Aorta (tissue), 5 donors: ENCODE measurements at regions not wholly inside any gene's neighbourhood (a gene's known extent, or its start where the extent isn't known, plus 50 kb on each side); places are given as distances from the start of the nearest gene placed in this dataset.

Experiments
- ATAC-seq: fragments of 200-7000 bp; cut with Tn5 transposase; one replicate; pipeline ENCODE4 v1.9.1; 2022; ENCODE audit warnings: moderate library complexity; ENCODE audit not compliant: low FRiP score
- DNase-seq, 2 donors: peaks; one replicate each; pipeline ENCODE4 v3.0.0-alpha.2; 2020
- H3K27ac ChIP-seq, 2 donors: one replicate each; pipeline ENCODE4 v1.5.1; 2013; ENCODE audit warnings: low read length in 2 of 2, mild to moderate bottlenecking in 2 of 2, moderate library complexity in 2 of 2, control low read depth in 1 of 2, inconsistent platforms in 1 of 2, low read depth in 1 of 2
- H3K27me3 ChIP-seq, 2 donors: one replicate each; pipeline ENCODE4 v1.6.1; 2013; ENCODE audit warnings: control low read depth in 1 of 2, low read length in 1 of 2, mild to moderate bottlenecking in 1 of 2, moderate library complexity in 1 of 2; ENCODE audit not compliant: insufficient read depth in 2 of 2, control insufficient read depth in 1 of 2
- H3K36me3 ChIP-seq, 2 donors: one replicate each; pipeline ENCODE4 v1.6.1; 2013; ENCODE audit warnings: control low read depth in 1 of 2, low read length in 1 of 2, mild to moderate bottlenecking in 1 of 2; ENCODE audit not compliant: insufficient read depth in 2 of 2, control insufficient read depth in 1 of 2
- H3K4me1 ChIP-seq, 2 donors: one replicate each; pipeline ENCODE4 v1.6.1; 2013; ENCODE audit warnings: low read length in 2 of 2, control low read depth in 1 of 2, mild to moderate bottlenecking in 1 of 2, moderate library complexity in 1 of 2; ENCODE audit not compliant: insufficient read depth in 2 of 2, control insufficient read depth in 1 of 2
- H3K4me3 ChIP-seq, 2 donors: one replicate each; pipeline ENCODE4 v1.5.1; 2013; ENCODE audit warnings: low read length in 2 of 2, control low read depth in 1 of 2, mild to moderate bottlenecking in 1 of 2
- H3K9me3 ChIP-seq: one replicate; pipeline ENCODE4 v1.6.1; 2013; ENCODE audit warnings: mild to moderate bottlenecking, low read length; ENCODE audit not compliant: control insufficient read depth
- WGBS, 2 donors: extraction: QIAGEN DNeasy Blood & Tissue Kit; methylation state at CpG; one replicate each; pipeline ENCODE4 v1.1.7; 2013; 5-methylcytosine and 5-hydroxymethylcytosine counted together
- intact Hi-C, 2 donors: fragments of 100-400 bp; cut with DNase I; formaldehyde crosslinking; loops; one replicate each; pipeline versions ENCODE4 v1.14.2 to v1.15.0; 2022
- donor health status: healthy with polysubstance abuse.
- donor health status: Bipolar disorder and iron deficiency.
- donor health status: DM: no; HTN: no; CAD: no.
- donor health status: DM: no; HTN: no; CAD: no.
- donor health status: DM: yes; HTN: yes; CAD: no.

DNA sequence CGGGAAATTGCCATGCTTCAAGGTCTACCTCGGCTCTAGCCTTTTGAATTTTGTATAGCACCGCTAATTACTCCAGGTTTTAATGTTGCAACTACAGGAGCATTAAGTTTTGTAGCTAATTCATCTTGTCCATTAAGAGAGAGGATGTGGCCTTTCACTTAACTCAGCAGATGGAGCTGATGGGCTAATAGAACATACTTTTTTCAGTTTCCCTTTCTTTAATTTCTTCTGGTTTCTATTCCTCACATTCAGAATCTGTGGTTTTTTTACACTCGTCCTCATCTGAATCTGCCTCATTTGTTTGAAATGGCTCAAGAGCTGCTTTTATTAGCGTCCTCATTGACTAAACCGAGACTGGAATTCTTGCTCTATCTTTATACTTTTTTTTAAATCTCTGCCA is 2085.7 kb upstream of the C9orf72 start:
- intact Hi-C loops, result no loop called here
- peaks cover 1% of the 10 kb centered on the region for H3K9me3 ChIP-seq
- ATAC-seq (no peak), DNase-seq (no peak)
- no peaks in the 10 kb centered on the region for H3K36me3 ChIP-seq
- H3K4me1 ChIP-seq, result no peaks in the 10 kb centered on the region
- H3K27me3 ChIP-seq, result no peaks in the 10 kb centered on the region
- H3K27ac ChIP-seq, result no peak overlapping the region
- 48 to 49% methylated on average over 6 of the region's 6 CpGs for WGBS, 2 donors
- no peak overlapping the region for H3K4me3 ChIP-seq

DNA sequence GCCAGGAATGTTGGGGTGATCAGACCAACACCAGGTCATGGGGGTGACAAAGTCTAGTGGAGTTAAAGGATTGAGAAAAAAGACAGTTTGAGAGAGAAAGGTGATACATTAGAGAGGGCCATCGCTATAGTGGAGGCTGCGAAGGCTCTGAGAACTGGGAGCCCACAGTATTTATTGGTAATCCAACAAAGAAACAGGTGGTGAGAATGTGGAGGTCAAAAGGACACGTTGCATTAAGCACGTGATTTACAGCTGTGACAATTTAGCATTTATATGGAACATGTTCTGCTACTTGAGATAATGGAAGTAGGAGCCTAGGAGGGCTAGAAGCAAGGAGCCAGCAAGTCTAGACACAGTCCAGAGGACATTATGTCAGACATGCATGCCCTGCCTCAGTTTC is 2086.5 kb upstream of the C9orf72 start:
- no peak overlapping the region for H3K4me3 ChIP-seq
- no peak for DNase-seq
- H3K36me3 ChIP-seq, result no peaks in the 10 kb centered on the region
- H3K4me1 ChIP-seq, result no peaks in the 10 kb centered on the region
- no peak for ATAC-seq
- WGBS, 2 donors, result 82 to 83% methylated on average over 4 of the region's 4 CpGs
- intact Hi-C loops, result no loop called here
- H3K27ac ChIP-seq, result no peak overlapping the region
- H3K27me3 ChIP-seq, result no peaks in the 10 kb centered on the region
- peaks cover 1% of the 10 kb centered on the region for H3K9me3 ChIP-seq

DNA sequence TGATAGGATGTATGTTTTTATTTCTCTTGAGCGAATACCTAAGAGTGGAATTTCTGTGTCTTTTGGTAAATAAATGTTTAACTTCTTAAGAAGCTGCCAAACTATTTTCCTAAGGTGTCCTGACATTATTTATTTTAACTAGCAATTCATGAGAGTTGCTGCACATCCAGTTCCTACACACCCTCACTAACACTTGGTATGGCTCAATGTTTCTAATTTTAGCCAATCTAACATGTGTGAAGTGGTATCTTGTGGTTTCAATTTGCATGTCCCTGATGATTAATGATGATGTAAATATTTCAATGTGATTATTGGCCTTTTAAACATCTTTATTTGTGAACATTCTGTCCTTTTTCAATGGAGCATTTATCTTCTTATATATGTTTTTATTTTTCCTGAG is 2095.5 kb upstream of the C9orf72 start:
- DNase-seq (no peak), ATAC-seq (no peak)
- WGBS, 2 donors, result 16 to 41% methylated on average over 1 of the region's 1 CpG
- Histone ChIP-seq H3K4me1 (no peaks in the 10 kb centered on the region), H3K27me3 (no peaks in the 10 kb centered on the region), H3K4me3 (no peak overlapping the region), H3K9me3 (no peaks in the 10 kb centered on the region), H3K36me3 (no peaks in the 10 kb centered on the region), H3K27ac (no peak overlapping the region)
- intact Hi-C loops, result no loop called here

DNA sequence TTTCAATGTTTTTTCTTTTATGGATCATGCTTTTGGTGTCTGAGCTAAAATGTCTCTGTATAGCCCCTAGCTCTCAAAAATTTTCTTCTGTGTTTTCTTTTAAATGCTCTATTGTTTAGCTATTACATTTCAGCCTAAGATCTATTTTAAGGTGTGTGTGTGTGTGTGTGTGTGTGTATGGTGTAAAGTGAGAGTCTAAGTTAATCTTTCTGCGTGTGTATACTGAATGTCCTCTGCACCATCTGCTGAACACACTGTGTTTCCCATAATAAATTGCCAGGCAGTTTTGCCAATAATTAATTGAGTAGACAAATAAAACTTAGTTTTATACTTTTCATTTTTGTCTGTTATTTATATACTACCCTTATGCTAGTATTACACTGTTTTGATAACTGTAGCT is 2096.3 kb upstream of the C9orf72 start:
- no peaks in the 10 kb centered on the region for H3K36me3 ChIP-seq
- H3K4me3 ChIP-seq, result no peak overlapping the region

DNA sequence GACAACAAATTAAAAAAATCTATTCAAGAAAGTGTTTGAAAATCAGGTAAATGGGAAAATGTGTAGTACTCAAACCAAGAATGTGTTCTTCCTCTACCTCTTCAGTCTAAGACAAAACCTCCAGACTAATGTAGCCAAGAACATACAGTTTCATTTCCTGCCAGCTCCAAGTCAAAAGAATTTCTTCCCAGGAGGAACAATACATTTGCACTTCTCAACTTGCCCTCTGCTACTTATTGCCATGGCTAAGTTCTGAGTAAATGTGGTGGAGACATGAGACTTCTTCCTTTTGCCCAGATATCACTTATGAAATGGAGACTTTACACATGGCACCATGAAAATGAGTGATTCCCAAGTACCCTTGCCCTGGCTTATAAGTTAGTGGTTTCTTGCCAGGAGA is 2112.2 kb upstream of the C9orf72 start:
- ATAC-seq, result no peak
- DNase-seq, result no peak
- Histone ChIP-seq H3K36me3 (no peaks in the 10 kb centered on the region), H3K9me3 (no peaks in the 10 kb centered on the region), H3K27me3 (no peaks in the 10 kb centered on the region), H3K4me1 (no peaks in the 10 kb centered on the region), H3K4me3 (no peak overlapping the region), H3K27ac (no peak overlapping the region)
- intact Hi-C loops, result no loop called here

More for the DNA sequence above, 2096.3 kb upstream of the C9orf72 start:
- WGBS, 2 donors, result 31 to 50% methylated on average over 1 of the region's 1 CpG
- Histone ChIP-seq H3K9me3 (no peaks in the 10 kb centered on the region), H3K27ac (no peak overlapping the region), H3K4me1 (no peaks in the 10 kb centered on the region), H3K27me3 (no peaks in the 10 kb centered on the region)
- intact Hi-C loops, result loop anchor here in 1 of 2 donors (5.0 kb wide), 1 partner anchor 63 kb away; no protein-coding TSS in a partner anchor
- DNase-seq, result no peak
- ATAC-seq, result no peak

DNA sequence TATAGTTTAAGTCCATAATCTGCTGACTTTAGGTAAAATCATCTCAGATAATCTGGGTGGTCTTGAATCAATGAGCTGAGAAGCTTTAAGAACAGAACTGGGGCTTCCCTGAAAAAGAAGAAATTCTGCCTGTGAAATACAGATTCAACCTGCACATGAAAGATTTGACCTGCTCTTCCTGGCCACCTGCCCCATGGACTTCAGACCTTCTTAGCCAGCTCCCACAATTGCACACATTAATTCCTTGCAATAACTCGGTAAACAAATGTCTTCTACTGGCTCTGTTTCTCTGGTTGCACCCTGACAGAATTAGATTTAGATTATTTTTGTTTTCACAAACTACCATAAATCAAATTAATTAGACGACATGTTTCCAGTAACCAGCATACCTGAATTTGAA is 2117.9 kb upstream of the C9orf72 start:
- intact Hi-C loops, result no loop called here
- no peak for ATAC-seq
- H3K27ac ChIP-seq, result no peak overlapping the region
- no peak overlapping the region for H3K4me3 ChIP-seq
- H3K9me3 ChIP-seq, result peaks cover 2% of the 10 kb centered on the region
- no peak for DNase-seq
- no peaks in the 10 kb centered on the region for H3K4me1 ChIP-seq
- 56 to 61% methylated on average over 2 of the region's 2 CpGs for WGBS, 2 donors
- H3K27me3 ChIP-seq, result no peaks in the 10 kb centered on the region
- H3K36me3 ChIP-seq, result no peaks in the 10 kb centered on the region

DNA sequence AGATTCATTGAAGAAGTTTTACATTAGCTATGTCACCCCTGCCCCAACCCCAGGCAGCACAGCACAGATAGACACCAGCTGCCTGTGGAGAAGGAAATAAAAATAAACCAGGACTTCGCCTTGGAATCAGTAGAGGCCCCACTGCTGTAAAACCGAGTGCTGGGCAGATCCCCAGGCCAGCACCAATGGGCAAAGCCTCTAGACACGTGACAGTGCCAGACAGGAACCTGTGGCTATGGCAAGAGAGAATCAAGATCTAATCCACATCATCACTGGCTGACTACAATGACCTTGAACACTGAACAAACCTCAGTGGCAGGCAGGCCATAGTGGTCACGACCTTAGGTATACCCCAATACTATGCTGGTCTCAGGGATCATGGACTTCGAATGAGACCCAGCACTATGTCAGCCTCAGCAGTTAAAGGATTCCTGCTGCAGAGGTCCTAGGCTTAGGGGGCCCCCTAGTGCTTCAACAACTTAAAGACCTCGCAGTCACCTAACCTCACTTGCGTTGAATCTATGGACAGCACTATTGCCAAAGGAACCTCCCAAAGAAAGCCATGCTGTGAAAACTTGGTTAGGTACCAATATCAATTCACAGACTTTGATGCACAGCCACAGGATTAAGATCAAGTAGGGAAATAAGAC is 2118.6 kb upstream of the C9orf72 start:
- 39 to 41% methylated on average over 7 of the region's 7 CpGs for WGBS, 2 donors
- H3K27me3 ChIP-seq, result no peaks in the 10 kb centered on the region
- no peak for DNase-seq
- no peaks in the 10 kb centered on the region for H3K4me1 ChIP-seq
- intact Hi-C loops, result no loop called here
- no peak overlapping the region for H3K27ac ChIP-seq
- H3K4me3 ChIP-seq, result no peak overlapping the region
- H3K9me3 ChIP-seq, result peaks cover 2% of the 10 kb centered on the region
- no peak for ATAC-seq
- no peaks in the 10 kb centered on the region for H3K36me3 ChIP-seq

DNA sequence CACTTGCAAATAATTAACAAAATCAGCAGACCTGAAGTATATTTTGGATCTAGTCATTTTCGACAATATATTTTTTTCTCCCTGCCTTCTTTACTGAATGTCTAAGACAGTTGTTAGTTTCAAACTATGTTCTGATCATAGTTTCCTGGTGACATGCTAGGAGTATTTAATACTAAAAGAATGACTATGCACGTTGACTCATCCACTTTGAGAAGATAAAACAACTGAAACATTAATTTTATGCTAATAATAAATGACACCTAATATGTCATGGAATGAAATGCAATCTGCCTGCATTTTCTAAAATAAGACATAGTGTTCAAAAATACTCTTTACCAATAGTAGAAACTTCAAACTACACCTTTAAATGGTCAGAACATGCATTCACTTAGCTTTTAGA is 2123.7 kb upstream of the C9orf72 start:
- no peak overlapping the region for H3K4me3 ChIP-seq
- no peaks in the 10 kb centered on the region for H3K9me3 ChIP-seq
- no peaks in the 10 kb centered on the region for H3K4me1 ChIP-seq
- no peak overlapping the region for H3K27ac ChIP-seq
- intact Hi-C loops, result no loop called here
- no peak for DNase-seq
- H3K27me3 ChIP-seq, result no peaks in the 10 kb centered on the region
- 64 to 68% methylated on average over 2 of the region's 2 CpGs for WGBS, 2 donors
- H3K36me3 ChIP-seq, result no peaks in the 10 kb centered on the region
- ATAC-seq, result no peak

DNA sequence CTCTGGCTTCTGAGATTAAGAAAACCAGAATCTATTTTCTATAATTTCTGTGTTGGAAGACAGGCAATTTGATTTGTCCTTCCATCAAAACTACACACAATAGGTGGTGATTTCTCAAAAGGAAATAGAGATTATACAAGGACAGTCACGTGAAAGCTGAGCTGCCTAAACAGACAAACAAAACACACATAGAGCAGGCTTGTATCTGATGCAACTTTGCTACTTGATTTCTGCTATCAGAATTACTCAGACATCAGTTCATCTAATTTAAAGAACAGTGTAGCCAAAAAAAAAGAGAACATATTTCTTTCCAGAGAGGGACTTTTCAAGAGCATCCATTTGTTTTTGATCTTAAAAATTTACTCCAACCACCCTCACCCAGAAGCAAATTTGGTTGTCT is 2128.3 kb upstream of the C9orf72 start:
- DNase-seq (no peak), ATAC-seq (no peak)
- no peaks in the 10 kb centered on the region for H3K9me3 ChIP-seq
- WGBS, 2 donors, result 18 to 52% methylated on average over 1 of the region's 1 CpG
- intact Hi-C loops, result no loop called here
- no peaks in the 10 kb centered on the region for H3K36me3 ChIP-seq
- no peak overlapping the region for H3K27ac ChIP-seq
- no peak overlapping the region for H3K4me3 ChIP-seq
- H3K4me1 ChIP-seq, result no peaks in the 10 kb centered on the region
- no peaks in the 10 kb centered on the region for H3K27me3 ChIP-seq
